H1 (cell line): ENCODE measurements at regions not wholly inside any gene's neighbourhood (a gene's known extent, or its start where the extent isn't known, plus 50 kb on each side); places are given as distances from the start of the nearest gene placed in this dataset.

Experiments used
- CTCF ChIA-PET: fragments of 300-600 bp; sonication (Branson Sonifier 250); formaldehyde crosslinking; loops from one replicate; lab custom pipeline; 2021; ENCODE audit not compliant: partially characterized antibody; lab: Charles Lee
- POLR2A ChIA-PET: fragments of 300-600 bp; sonication (Branson Sonifier 250); formaldehyde crosslinking; loops from one replicate; lab custom pipeline; 2021; ENCODE audit warnings: inconsistent platforms; ENCODE audit not compliant: partially characterized antibody; lab: Charles Lee
- DNase-seq, 2 experiments: peaks; one replicate each; pipeline versions ENCODE4 v3.0.0 to v3.0.0-alpha.2; 2010 to 2022; ENCODE audit warnings: low spot score in 2 of 2, low read depth in 1 of 2, mixed read lengths in 1 of 2
- FAIRE-seq: peaks from 2 replicates; lab custom pipeline; 2011; peaks lifted over from hg19 to GRCh38; lab: Jason Lieb, UNC
- H2AFZ ChIP-seq: 2 replicates; pipeline ENCODE4 v1.8.1; 2012; ENCODE audit warnings: low read length, inconsistent platforms
- H2AK5ac ChIP-seq: 2 replicates; pipeline ENCODE4 v1.6.1; 2013; ENCODE audit warnings: low read depth, low read length
- H2BK120ac ChIP-seq: replicated peaks from 2 replicates; pipeline ENCODE3; 2013; ENCODE audit warnings: low read depth, low read length, inconsistent platforms
- H2BK12ac ChIP-seq: 2 replicates; pipeline ENCODE4 v1.6.1; 2013; ENCODE audit warnings: low read depth, low read length
- H2BK15ac ChIP-seq: 2 replicates; pipeline ENCODE4 v1.6.1; 2013; ENCODE audit warnings: low read length
- H2BK20ac ChIP-seq: 2 replicates; pipeline ENCODE4 v1.6.1; 2013; ENCODE audit warnings: low read length
- H2BK5ac ChIP-seq: 2 replicates; pipeline ENCODE4 v1.6.1; 2013; ENCODE audit warnings: low read depth, low read length
- H3K14ac ChIP-seq: 2 replicates; pipeline ENCODE4 v1.6.1; 2013; ENCODE audit warnings: inconsistent platforms; ENCODE audit not compliant: insufficient read length
- H3K18ac ChIP-seq: 2 replicates; pipeline ENCODE4 v1.6.1; 2013; ENCODE audit warnings: low read length; ENCODE audit errors: extremely low read depth
- H3K23ac ChIP-seq: 2 replicates; pipeline ENCODE4 v1.6.1; 2013; ENCODE audit warnings: inconsistent platforms; ENCODE audit not compliant: insufficient read length
- H3K23me2 ChIP-seq: 2 replicates; pipeline ENCODE4 v1.6.1; 2013; ENCODE audit warnings: low read depth, low read length
- H3K27ac ChIP-seq: 2 replicates; pipeline ENCODE4 v1.6.1; 2011; ENCODE audit warnings: low read depth, low read length, inconsistent platforms
- H3K27me3 ChIP-seq, 4 experiments: replicated peaks in 1 of 4; 1 replicate in 1 of 4; 2 replicates in 3 of 4; pipeline versions ENCODE4 v1.6.1 to v1.8.1; 2011 to 2013; ENCODE audit warnings: low read length in 3 of 4, mild to moderate bottlenecking in 3 of 4, inconsistent platforms in 2 of 4, mixed read lengths in 2 of 4, moderate library complexity in 1 of 4; ENCODE audit not compliant: control insufficient read depth in 3 of 4, insufficient read depth in 3 of 4; ENCODE audit errors: extremely low read depth in 1 of 4
- H3K36me3 ChIP-seq, 4 experiments: 2 replicates each; pipeline versions ENCODE4 v1.6.1 to v1.8.1; 2011 to 2013; ENCODE audit warnings: mild to moderate bottlenecking in 4 of 4, low read length in 3 of 4, moderate library complexity in 2 of 4, control low read depth in 1 of 4, inconsistent platforms in 1 of 4; ENCODE audit not compliant: insufficient read depth in 4 of 4, control insufficient read depth in 2 of 4
- H3K4ac ChIP-seq: replicated peaks from 2 replicates; pipeline ENCODE3; 2013; ENCODE audit warnings: low read length, low read depth, mixed read lengths, inconsistent platforms; ENCODE audit not compliant: insufficient read length
- H3K4me1 ChIP-seq, 4 experiments: replicated peaks in 1 of 4; 1 replicate in 1 of 4; 2 replicates in 3 of 4; pipeline versions ENCODE4 v1.6.1 to v1.8.1; 2011 to 2013; ENCODE audit warnings: low read length in 3 of 4, inconsistent platforms in 2 of 4, mixed read lengths in 1 of 4; ENCODE audit not compliant: insufficient read depth in 4 of 4, control insufficient read depth in 3 of 4
- H3K4me2 ChIP-seq, 2 experiments: 2 replicates each; pipeline versions ENCODE4 v1.6.1 to v1.8.1; 2011 to 2013; ENCODE audit warnings: low read depth in 2 of 2, low read length in 2 of 2, control low read depth in 1 of 2, inconsistent platforms in 1 of 2, mild to moderate bottlenecking in 1 of 2; ENCODE audit not compliant: insufficient read depth in 1 of 2
- H3K4me3 ChIP-seq, 4 experiments: fragments of 200-600, 300-600 bp in 1 of 4; sonication (generic), shearing (Covaris generic), sonication (Bioruptor Twin) in 1 of 4; 2 replicates each; pipeline versions ENCODE4 v1.5.1 to v1.8.1; 2011 to 2016; ENCODE audit warnings: low read length in 4 of 4, low read depth in 3 of 4, control low read depth in 2 of 4, inconsistent platforms in 2 of 4, mild to moderate bottlenecking in 2 of 4, mixed read lengths in 1 of 4, moderate library complexity in 1 of 4; ENCODE audit not compliant: insufficient read depth in 2 of 4; ENCODE audit errors: extremely low read depth in 1 of 4
- H3K56ac ChIP-seq: replicated peaks from 2 replicates; pipeline ENCODE3; 2013; ENCODE audit warnings: low read depth, mild to moderate bottlenecking, mixed read lengths, low read length, inconsistent platforms; ENCODE audit not compliant: insufficient read length
- H3K79me1 ChIP-seq: 2 replicates; pipeline ENCODE4 v1.6.1; 2013; ENCODE audit warnings: low read depth, low read length, control low read depth
- H3K79me2 ChIP-seq, 2 experiments: 2 replicates each; pipeline versions ENCODE4 v1.6.1 to v1.8.1; 2012 to 2013; ENCODE audit warnings: low read length in 2 of 2, mild to moderate bottlenecking in 2 of 2, inconsistent platforms in 1 of 2; ENCODE audit not compliant: insufficient read depth in 2 of 2, control insufficient read depth in 1 of 2
- H3K9ac ChIP-seq, 4 experiments: replicated peaks in 1 of 4; 1 replicate in 1 of 4; 2 replicates in 3 of 4; pipeline versions ENCODE4 v1.6.1 to v1.8.1; 2011 to 2013; ENCODE audit warnings: low read depth in 3 of 4, low read length in 3 of 4, control low read depth in 2 of 4, mild to moderate bottlenecking in 2 of 4, moderate library complexity in 2 of 4, inconsistent platforms in 1 of 4; ENCODE audit errors: extremely low read depth in 1 of 4
- H3K9me3 ChIP-seq, 2 experiments: 2 replicates each; pipeline versions ENCODE4 v1.6.1 to v1.8.1; 2012 to 2013; ENCODE audit warnings: mild to moderate bottlenecking in 2 of 2, moderate library complexity in 2 of 2, control low read depth in 1 of 2, inconsistent platforms in 1 of 2, low read depth in 1 of 2, low read length in 1 of 2, mixed read lengths in 1 of 2; ENCODE audit not compliant: insufficient read depth in 2 of 2
- H4K20me1 ChIP-seq, 2 experiments: replicated peaks in 1 of 2; 2 replicates each; pipeline versions ENCODE3 to v1.8.1; 2011 to 2013; ENCODE audit warnings: inconsistent platforms in 2 of 2, low read length in 2 of 2, mild to moderate bottlenecking in 1 of 2; ENCODE audit not compliant: insufficient read depth in 2 of 2, control insufficient read depth in 1 of 2
- H4K5ac ChIP-seq: 2 replicates; pipeline ENCODE4 v1.6.1; 2013; ENCODE audit warnings: low read length, low read depth, mixed read lengths, inconsistent platforms; ENCODE audit not compliant: insufficient read length
- H4K8ac ChIP-seq: 2 replicates; pipeline ENCODE4 v1.8.0; 2013; ENCODE audit warnings: mild to moderate bottlenecking, moderate library complexity, low read length, inconsistent platforms; ENCODE audit not compliant: insufficient read depth; ENCODE audit errors: extremely low read depth
- H4K91ac ChIP-seq: replicated peaks from 2 replicates; pipeline ENCODE3; 2013; ENCODE audit warnings: low read length, mixed read lengths, inconsistent platforms; ENCODE audit not compliant: insufficient read length
- ASH2L ChIP-seq: fragments of 200-600, 300-600 bp; sonication (generic); IDR thresholded peaks from one replicate; pipeline ENCODE4 v1.7.1; 2017; ENCODE audit warnings: low read length
- CBX8 ChIP-seq: fragments of 300-800, 300-1000 bp; sonication (generic); IDR thresholded peaks from 2 replicates; pipeline ENCODE4 v1.7.1; 2016; ENCODE audit warnings: low read depth, low read length, borderline replicate concordance
- CHD1 ChIP-seq: IDR thresholded peaks from 2 replicates; pipeline ENCODE4 v1.6.1; 2012; ENCODE audit warnings: low read depth, low read length, improper control_type of control experiment
- KDM1A ChIP-seq: fragments of 200-600, 300-600 bp; sonication (generic); IDR thresholded peaks from 2 replicates; pipeline ENCODE4 v1.7.1; 2016; ENCODE audit warnings: mild to moderate bottlenecking, low read length, borderline replicate concordance
- POLR2A ChIP-seq, 2 experiments: IDR thresholded peaks; 1 replicate in 1 of 2; 2 replicates in 1 of 2; pipeline ENCODE4 v1.6.1; 2011; ENCODE audit warnings: low read depth in 2 of 2, low read length in 2 of 2, mild to moderate bottlenecking in 2 of 2; ENCODE audit errors: control extremely low read depth in 1 of 2
- SP4 ChIP-seq: IDR thresholded peaks from 2 replicates; pipeline ENCODE4 v1.6.1; 2012; ENCODE audit warnings: low read length, inconsistent platforms
- TBP ChIP-seq: IDR thresholded peaks from 2 replicates; pipeline ENCODE4 v1.6.1; 2011; ENCODE audit warnings: low read depth, low read length, improper control_type of control experiment
- ZNF274 ChIP-seq: IDR thresholded peaks from 2 replicates; pipeline ENCODE4 v1.7.0; 2012; ENCODE audit warnings: low read length, borderline replicate concordance; ENCODE audit errors: extremely low read depth
- WGBS, 2 experiments: shearing (Covaris generic) in 1 of 2; methylation state at CpG; one replicate each; pipeline versions ENCODE4 v1.1.6 to v1.1.7; 2013 to 2015; ENCODE audit warnings: low lambda C conversion rate in 2 of 2, mixed read lengths in 2 of 2, inconsistent platforms in 1 of 2, low coverage in 1 of 2, missing lambda C conversion rate in 1 of 2; ENCODE audit not compliant: insufficient replicate concordance in 2 of 2, insufficient coverage in 1 of 2, insufficient read length in 1 of 2; ENCODE audit errors: extremely low coverage in 1 of 2, missing lambda C conversion rate in 1 of 2; 5-methylcytosine and 5-hydroxymethylcytosine counted together

GRCh38 chr6:8343600-8343999, 91.7 kb downstream of the SLC35B3 start:
- no peaks in the 10 kb centered on the region for H3K27me3 ChIP-seq
- no peak overlapping the region for H3K56ac ChIP-seq
- no peak overlapping the region for H2AFZ ChIP-seq
- H3K14ac ChIP-seq, result no peak overlapping the region
- H4K5ac ChIP-seq, result no peak overlapping the region
- H2BK5ac ChIP-seq, result no peak overlapping the region
- H3K79me2 ChIP-seq, result no peaks in the 10 kb centered on the region
- no peak overlapping the region for H2BK120ac ChIP-seq
- H2BK15ac ChIP-seq, result no peak overlapping the region
- H2AK5ac ChIP-seq, result no peak overlapping the region
- no peaks in the 10 kb centered on the region for H3K23me2 ChIP-seq
- no peak overlapping the region for H3K18ac ChIP-seq
- H3K79me1 ChIP-seq, result no peaks in the 10 kb centered on the region
- FAIRE-seq (no peak), DNase-seq (no peak)
- WGBS, 2 experiments, result 91% methylated on average over 3 of the region's 3 CpGs; no CpG with 5 or more reads in 1 of the 2 experiments
- H4K20me1 ChIP-seq, result no peaks in the 10 kb centered on the region
- H2BK20ac ChIP-seq, result no peak overlapping the region
- no peak overlapping the region for H3K23ac ChIP-seq
- H3K4me2 ChIP-seq, result no peak overlapping the region
- H4K8ac ChIP-seq, result no peak overlapping the region
- no peak overlapping the region for H3K4me3 ChIP-seq
- no peak overlapping the region for H3K4ac ChIP-seq
- no peak overlapping the region for H3K27ac ChIP-seq
- H3K9ac ChIP-seq, result no peak overlapping the region
- no peak overlapping the region for H2BK12ac ChIP-seq
- H4K91ac ChIP-seq, result no peak overlapping the region
- no peaks in the 10 kb centered on the region for H3K4me1 ChIP-seq
- H3K9me3 ChIP-seq, result no peaks in the 10 kb centered on the region
- CTCF ChIA-PET, result no interaction called here
- H3K36me3 ChIP-seq, result no peaks in the 10 kb centered on the region
- POLR2A ChIA-PET, result no interaction called here
- no peak for TF ChIP-seq POLR2A (IDR thresholded peaks at IDR 0.05; ENCODE audit: control extremely low read depth in 1 of 2, low read depth in 2 of 2, low read length in 2 of 2)
- TF ChIP-seq CBX8, result no peak
- TF ChIP-seq TBP, result no peak
- no peak for TF ChIP-seq SP4
- no peak for TF ChIP-seq ASH2L
- no peak for TF ChIP-seq KDM1A
- TF ChIP-seq CHD1, result no peak
- TF ChIP-seq ZNF274, result no peak
